ENCODE measurements at regions not wholly inside any gene's neighbourhood (a gene's known extent, or its start where the extent isn't known, plus 50 kb on each side); places are given as distances from the start of the nearest gene placed in this dataset.

- TF ChIP-seq CTCF (tag by site-specific recombination; IDR thresholded peaks at IDR 0.05) (no peak), ZNF221 (tag by site-specific recombination; IDR thresholded peaks at IDR 0.05; ENCODE audit: borderline replicate concordance) (no peak), ZNF514 (tag by site-specific recombination; IDR thresholded peaks at IDR 0.05) (no peak), ELK4 (IDR thresholded peaks at IDR 0.05; ENCODE audit: borderline replicate concordance, low read depth, low read length) (no peak), SCRT1 (tag by site-specific recombination; IDR thresholded peaks at IDR 0.05; ENCODE audit: borderline replicate concordance) (no peak), ZSCAN18 (tag by site-specific recombination; IDR thresholded peaks at IDR 0.05) (no peak)
Measured at GRCh38 chr16:17603626-17604025, 132.9 kb upstream of the XYLT1 start.
